Esophagus squamous epithelium (tissue), 5 donors: ENCODE measurements at regions not wholly inside any gene's neighbourhood (a gene's known extent, or its start where the extent isn't known, plus 50 kb on each side); places are given as distances from the start of the nearest gene placed in this dataset.
"Not testable (repeated sequence)": the region's sequence is repeated elsewhere in the genome, so short reads cannot be mapped to it uniquely, and the experiment has no call there.

Source experiments
- DNase-seq: peaks from one replicate; lab custom pipeline; 2025; lab: John Stamatoyannopoulos, UW
- H3K27ac ChIP-seq, 4 donors: fragments of 200-600 bp; sonication (generic); one replicate each; pipeline ENCODE4 v1.5.1; 2016 to 2019; ENCODE audit warnings: mild to moderate bottlenecking in 1 of 4
- H3K27me3 ChIP-seq, 4 donors: fragments of 200-600 bp; sonication (generic); 1 replicate in 3 of 4; 2 replicates in 1 of 4; pipeline versions ENCODE4 v1.5.1 to v1.6.0; 2017 to 2021; ENCODE audit warnings: antibody characterized with exemption in 1 of 4
- H3K36me3 ChIP-seq, 3 donors: fragments of 200-600 bp; sonication (generic); one replicate each; pipeline ENCODE4 v1.5.1; 2016 to 2019
- H3K4me1 ChIP-seq, 3 donors: fragments of 200-600 bp; sonication (generic); one replicate each; pipeline ENCODE4 v1.5.1; 2017 to 2019
- H3K4me3 ChIP-seq, 4 donors: fragments of 200-600 bp; sonication (generic); 1 replicate in 3 of 4; 2 replicates in 1 of 4; pipeline ENCODE4 v1.5.1; 2016 to 2019; ENCODE audit warnings: mild to moderate bottlenecking in 2 of 4, moderate library complexity in 1 of 4
- H3K9me3 ChIP-seq, 3 donors: fragments of 200-600 bp; sonication (generic); one replicate each; pipeline ENCODE4 v1.5.1; 2016 to 2019
- POLR2A ChIP-seq, 4 donors: fragments of 450-650 bp; IDR thresholded peaks; one replicate each; pipeline ENCODE4 v1.6.1; 2017; ENCODE audit warnings: antibody characterized with exemption in 4 of 4, mild to moderate bottlenecking in 4 of 4, moderate library complexity in 3 of 4
- WGBS, 2 donors: methylation state at CpG; one replicate each; pipeline ENCODE4 v1.1.5; 2018; 5-methylcytosine and 5-hydroxymethylcytosine counted together
- intact Hi-C: fragments of 100-400 bp; cut with DNase I; formaldehyde crosslinking; loops from one replicate; pipeline ENCODE4 v1.15.0; 2022
- TF ChIP-seq, protein P1 (sequence below), 6 experiments: fragments of 450-650 bp in 4 of 6; fragments of 200-600 bp in 2 of 6; sonication (generic) in 2 of 6; IDR thresholded peaks; one replicate each; pipeline ENCODE4 v1.5.1; 2016 to 2019; ENCODE audit warnings: antibody characterized with exemption in 6 of 6, mild to moderate bottlenecking in 4 of 6, moderate library complexity in 4 of 6
- donor health status: DM: yes; HTN: yes; CAD: no.

GRCh38 chr11:54985731-54986130, 276.2 kb upstream of the TRIM48 start:
- no peaks in the 10 kb centered on the region for H3K27me3 ChIP-seq
- H3K4me3 ChIP-seq = no peak overlapping the region
- H3K27ac ChIP-seq = no peak overlapping the region
- H3K4me1 ChIP-seq = no peaks in the 10 kb centered on the region
- H3K36me3 ChIP-seq = no peaks in the 10 kb centered on the region
- H3K9me3 ChIP-seq = peaks cover 0 to 40% (median 33%) of the 10 kb centered on the region in 3 donors
- 88 to 89% methylated on average over 1 of the region's 1 CpG for WGBS, 2 donors
- intact Hi-C loops = no loop called here
- DNase-seq = no peak
- TF ChIP-seq POLR2A (IDR thresholded peaks at IDR 0.05) = no peak
- TF ChIP-seq, protein P1, sequence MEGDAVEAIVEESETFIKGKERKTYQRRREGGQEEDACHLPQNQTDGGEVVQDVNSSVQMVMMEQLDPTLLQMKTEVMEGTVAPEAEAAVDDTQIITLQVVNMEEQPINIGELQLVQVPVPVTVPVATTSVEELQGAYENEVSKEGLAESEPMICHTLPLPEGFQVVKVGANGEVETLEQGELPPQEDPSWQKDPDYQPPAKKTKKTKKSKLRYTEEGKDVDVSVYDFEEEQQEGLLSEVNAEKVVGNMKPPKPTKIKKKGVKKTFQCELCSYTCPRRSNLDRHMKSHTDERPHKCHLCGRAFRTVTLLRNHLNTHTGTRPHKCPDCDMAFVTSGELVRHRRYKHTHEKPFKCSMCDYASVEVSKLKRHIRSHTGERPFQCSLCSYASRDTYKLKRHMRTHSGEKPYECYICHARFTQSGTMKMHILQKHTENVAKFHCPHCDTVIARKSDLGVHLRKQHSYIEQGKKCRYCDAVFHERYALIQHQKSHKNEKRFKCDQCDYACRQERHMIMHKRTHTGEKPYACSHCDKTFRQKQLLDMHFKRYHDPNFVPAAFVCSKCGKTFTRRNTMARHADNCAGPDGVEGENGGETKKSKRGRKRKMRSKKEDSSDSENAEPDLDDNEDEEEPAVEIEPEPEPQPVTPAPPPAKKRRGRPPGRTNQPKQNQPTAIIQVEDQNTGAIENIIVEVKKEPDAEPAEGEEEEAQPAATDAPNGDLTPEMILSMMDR (IDR thresholded peaks at IDR 0.05) = no peak

GRCh38 chr11:55028837-55029236, 233.1 kb upstream of the TRIM48 start:
- intact Hi-C loops, H3K27me3 ChIP-seq, H3K27ac ChIP-seq, DNase-seq, H3K36me3 ChIP-seq, H3K4me1 ChIP-seq, H3K4me3 ChIP-seq: not testable (repeated sequence)
- peaks cover 0 to 90% (median 40%) of the 10 kb centered on the region in 3 donors for H3K9me3 ChIP-seq
- 52 to 70% methylated on average over 2 of the region's 2 CpGs for WGBS, 2 donors

DNA sequence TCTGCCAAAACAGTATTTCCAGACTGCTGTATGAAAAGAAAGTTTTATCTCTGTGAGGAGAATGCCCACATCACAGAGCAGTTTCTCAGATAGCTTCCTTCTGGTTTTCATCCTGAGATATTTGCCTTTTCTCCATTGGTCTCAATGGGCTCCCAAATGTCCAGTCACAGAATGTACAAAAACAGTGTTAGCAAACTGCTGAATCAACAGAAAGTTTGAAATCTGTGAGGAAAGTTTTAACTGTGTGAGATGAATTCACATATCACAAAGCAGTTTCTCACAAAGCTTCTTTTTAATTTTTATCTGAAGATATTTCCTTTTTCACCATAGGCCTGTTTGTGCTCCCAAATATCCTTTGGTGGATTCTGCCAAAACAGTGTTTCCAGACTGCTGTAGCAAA, 207.2 kb upstream of the TRIM48 start:
- Histone ChIP-seq H3K4me1 (no peaks in the 10 kb centered on the region), H3K27me3 (no peaks in the 10 kb centered on the region), H3K36me3 (no peaks in the 10 kb centered on the region), H3K9me3 (peaks cover 0 to 90% (median 25%) of the 10 kb centered on the region in 3 donors), H3K4me3 (no peak overlapping the region), H3K27ac (no peak overlapping the region)
- TF ChIP-seq POLR2A (IDR thresholded peaks at IDR 0.05) = no peak
- TF ChIP-seq, protein P1 (IDR thresholded peaks at IDR 0.05) = no peak
- intact Hi-C loops = no loop called here
- no peak for DNase-seq

DNA sequence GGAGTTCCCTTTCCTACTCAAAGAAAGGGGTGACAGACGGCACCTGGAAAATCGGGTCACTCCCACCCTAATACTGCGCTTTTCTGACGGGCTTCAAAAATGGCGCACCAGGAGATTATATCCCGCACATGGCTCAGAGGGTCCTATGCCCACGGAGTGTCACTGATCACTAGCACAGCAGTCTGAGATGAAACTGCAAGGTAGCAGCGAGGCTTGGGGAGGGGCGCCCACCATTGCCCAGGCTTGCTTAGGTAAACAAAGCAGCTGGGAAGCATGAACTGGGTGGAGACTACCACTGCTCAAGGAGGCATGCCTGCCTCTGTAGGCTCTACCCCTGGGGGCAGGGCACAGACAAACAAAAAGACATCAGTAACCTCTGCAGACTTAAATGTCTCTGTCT, 177.4 kb upstream of the TRIM48 start:
- H3K36me3 ChIP-seq, H3K27me3 ChIP-seq, H3K27ac ChIP-seq, intact Hi-C loops, H3K4me1 ChIP-seq, H3K4me3 ChIP-seq, DNase-seq: not testable (repeated sequence)
- WGBS, 2 donors = 93% methylated on average over 6 of the region's 9 CpGs; no CpG with 5 or more reads in 1 of the 2 donors
- peaks cover 0 to 51% (median 16%) of the 10 kb centered on the region in 3 donors for H3K9me3 ChIP-seq

- intact Hi-C loops = no loop called here
- Histone ChIP-seq H3K4me3 (no peak overlapping the region), H3K36me3 (no peaks in the 10 kb centered on the region), H3K27me3 (no peaks in the 10 kb centered on the region), H3K4me1 (no peaks in the 10 kb centered on the region), H3K9me3 (peaks cover 0 to 62% (median 5%) of the 10 kb centered on the region in 3 donors), H3K27ac (no peak overlapping the region)
- 46 to 55% methylated on average over 4 of the region's 4 CpGs for WGBS, 2 donors
- TF ChIP-seq, protein P1 (IDR thresholded peaks at IDR 0.05) = no peak
- no peak for TF ChIP-seq POLR2A (IDR thresholded peaks at IDR 0.05)
- no peak for DNase-seq
These were observed 155.6 kb upstream of the TRIM48 start for GRCh38 chr11:55106391-55106790.
